HL-60 (cell line): ENCODE measurements at regions not wholly inside any gene's neighbourhood (a gene's known extent, or its start where the extent isn't known, plus 50 kb on each side); places are given as distances from the start of the nearest gene placed in this dataset.

Experiments used
- CTCF ChIP-seq: IDR thresholded peaks from one replicate; pipeline ENCODE4 v1.5.1; 2011; ENCODE audit warnings: low read length, control low read depth, inconsistent platforms; ENCODE audit not compliant: insufficient read depth
- POLR2AphosphoS5 ChIP-seq: IDR thresholded peaks from 2 replicates; pipeline ENCODE4 v1.6.1; 2012; ENCODE audit warnings: low read depth

GRCh38 chr16:54690306-54690705 lies 240.4 kb upstream of the IRX5 start:
- no peak for TF ChIP-seq CTCF
- no peak for TF ChIP-seq POLR2AphosphoS5
